ENCODE measurements at regions not wholly inside any gene's neighbourhood (a gene's known extent, or its start where the extent isn't known, plus 50 kb on each side); places are given as distances from the start of the nearest gene placed in this dataset.

DNA sequence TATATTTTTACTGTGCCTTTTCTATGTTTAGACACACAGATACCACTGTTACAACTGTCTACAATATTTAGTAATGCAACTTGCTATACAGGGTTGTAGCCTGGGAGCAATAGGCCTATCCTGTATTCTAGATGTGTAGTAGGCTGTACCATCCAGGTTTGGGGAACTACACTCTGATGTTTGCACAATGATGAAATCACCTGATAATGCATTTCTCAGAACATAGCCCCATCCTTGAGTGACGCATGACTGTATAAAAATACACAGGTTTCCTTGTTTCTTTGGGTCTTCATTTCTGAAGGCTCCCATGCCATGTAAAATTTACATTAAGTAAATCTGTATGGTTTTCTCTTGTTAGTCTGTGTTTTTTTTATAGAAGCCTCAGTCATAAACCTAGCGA is 270.9 kb upstream of the SKOR2 start:
- H3F3A ChIP-seq (ENCODE audit: insufficient read depth, low read length) = no peaks in the 10 kb centered on the region
- no peaks in the 10 kb centered on the region for H3K9me3 ChIP-seq (replicated peaks; ENCODE audit: insufficient read depth, low read length)
- H3K27ac ChIP-seq (ENCODE audit: low read length) = no peak overlapping the region
- no peak for DNase-seq
- TF ChIP-seq EZH2 (optimal IDR thresholded peaks at IDR 0.05; ENCODE audit: low read depth, low read length) (no peak), EZH2phosphoT487 (IDR thresholded peaks at IDR 0.05; ENCODE audit: low read length) (no peak)
- TF ChIP-seq, protein P1, sequence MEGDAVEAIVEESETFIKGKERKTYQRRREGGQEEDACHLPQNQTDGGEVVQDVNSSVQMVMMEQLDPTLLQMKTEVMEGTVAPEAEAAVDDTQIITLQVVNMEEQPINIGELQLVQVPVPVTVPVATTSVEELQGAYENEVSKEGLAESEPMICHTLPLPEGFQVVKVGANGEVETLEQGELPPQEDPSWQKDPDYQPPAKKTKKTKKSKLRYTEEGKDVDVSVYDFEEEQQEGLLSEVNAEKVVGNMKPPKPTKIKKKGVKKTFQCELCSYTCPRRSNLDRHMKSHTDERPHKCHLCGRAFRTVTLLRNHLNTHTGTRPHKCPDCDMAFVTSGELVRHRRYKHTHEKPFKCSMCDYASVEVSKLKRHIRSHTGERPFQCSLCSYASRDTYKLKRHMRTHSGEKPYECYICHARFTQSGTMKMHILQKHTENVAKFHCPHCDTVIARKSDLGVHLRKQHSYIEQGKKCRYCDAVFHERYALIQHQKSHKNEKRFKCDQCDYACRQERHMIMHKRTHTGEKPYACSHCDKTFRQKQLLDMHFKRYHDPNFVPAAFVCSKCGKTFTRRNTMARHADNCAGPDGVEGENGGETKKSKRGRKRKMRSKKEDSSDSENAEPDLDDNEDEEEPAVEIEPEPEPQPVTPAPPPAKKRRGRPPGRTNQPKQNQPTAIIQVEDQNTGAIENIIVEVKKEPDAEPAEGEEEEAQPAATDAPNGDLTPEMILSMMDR (IDR thresholded peaks at IDR 0.05; ENCODE audit: low read length) = no peak
- no peak overlapping the region for H2AFZ ChIP-seq (ENCODE audit: low read length)
- H3K36me3 ChIP-seq (replicated peaks; ENCODE audit: insufficient read depth, low read length) = no peaks in the 10 kb centered on the region
- H3K4me1 ChIP-seq (ENCODE audit: low read length) = no peaks in the 10 kb centered on the region
- H3K79me2 ChIP-seq (ENCODE audit: low read length) = no peaks in the 10 kb centered on the region
- no peaks in the 10 kb centered on the region for H3K9me2 ChIP-seq (replicated peaks; ENCODE audit: insufficient read depth, low read length)
- no peak overlapping the region for H3K4me3 ChIP-seq (ENCODE audit: low read length)
- H3K9ac ChIP-seq (ENCODE audit: low read length) = no peak overlapping the region
- H3K4me2 ChIP-seq (ENCODE audit: low read depth, low read length) = no peak overlapping the region
- no peaks in the 10 kb centered on the region for H4K20me1 ChIP-seq (ENCODE audit: insufficient read depth, low read length)
- H3K27me3 ChIP-seq (replicated peaks; ENCODE audit: insufficient read depth, low read length) = no peaks in the 10 kb centered on the region

DNA sequence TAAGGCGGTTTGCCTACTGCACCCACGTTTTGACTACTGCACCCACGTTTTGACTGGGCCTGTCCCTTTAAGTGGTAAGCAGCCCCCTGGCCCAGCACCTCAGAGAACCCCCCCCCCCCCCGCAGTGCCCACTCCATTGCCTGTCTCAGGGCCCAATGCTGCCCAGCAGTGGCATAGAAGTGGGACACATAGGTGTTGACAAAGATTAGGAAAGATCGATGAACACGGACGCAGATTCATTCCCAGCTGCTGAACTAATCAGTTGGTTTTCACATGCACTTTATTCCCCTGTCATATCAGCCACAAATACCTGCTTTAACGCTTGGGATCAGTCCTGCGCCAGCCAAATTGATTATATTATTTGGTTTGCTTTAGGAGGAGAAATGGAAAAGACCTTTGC is 268.8 kb upstream of the SKOR2 start:
- Histone ChIP-seq H3K4me1 (ENCODE audit: low read length) (no peaks in the 10 kb centered on the region), H3K27me3 (replicated peaks; ENCODE audit: insufficient read depth, low read length) (no peaks in the 10 kb centered on the region), H3K4me2 (ENCODE audit: low read depth, low read length) (no peak overlapping the region), H3K9me3 (replicated peaks; ENCODE audit: insufficient read depth, low read length) (no peaks in the 10 kb centered on the region), H3K9me2 (replicated peaks; ENCODE audit: insufficient read depth, low read length) (no peaks in the 10 kb centered on the region), H3K9ac (ENCODE audit: low read length) (no peak overlapping the region), H3K79me2 (ENCODE audit: low read length) (no peaks in the 10 kb centered on the region), H3K36me3 (replicated peaks; ENCODE audit: insufficient read depth, low read length) (no peaks in the 10 kb centered on the region), H3F3A (ENCODE audit: insufficient read depth, low read length) (no peaks in the 10 kb centered on the region), H2AFZ (ENCODE audit: low read length) (no peak overlapping the region), H3K27ac (ENCODE audit: low read length) (no peak overlapping the region), H3K4me3 (ENCODE audit: low read length) (no peak overlapping the region), H4K20me1 (ENCODE audit: insufficient read depth, low read length) (no peaks in the 10 kb centered on the region)
- TF ChIP-seq EZH2phosphoT487 (IDR thresholded peaks at IDR 0.05; ENCODE audit: low read length) (no peak), EZH2 (optimal IDR thresholded peaks at IDR 0.05; ENCODE audit: low read depth, low read length) (no peak)
- TF ChIP-seq, protein P1 (IDR thresholded peaks at IDR 0.05; ENCODE audit: low read length) = no peak
- no peak for DNase-seq

DNA sequence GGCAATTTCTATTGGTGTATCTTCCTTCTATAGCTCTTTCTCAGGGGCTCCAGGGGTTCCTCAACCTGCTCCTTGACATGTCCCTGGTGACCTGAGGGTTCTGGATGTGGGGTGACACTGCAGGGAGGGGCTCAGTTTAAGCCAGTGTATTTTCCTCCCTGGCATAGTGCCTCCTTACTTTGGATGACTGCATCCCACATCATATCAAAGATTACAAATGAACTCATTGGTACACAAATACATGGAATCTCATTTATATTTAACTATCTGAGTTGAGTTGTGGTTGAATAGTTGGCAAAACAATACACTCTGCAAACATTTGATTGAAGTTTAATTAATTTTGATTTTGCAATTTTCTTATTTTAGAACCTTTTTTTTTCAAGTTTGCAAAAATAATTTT is 268.2 kb upstream of the SKOR2 start:
- no peak overlapping the region for H3K4me3 ChIP-seq (ENCODE audit: low read length)
- no peaks in the 10 kb centered on the region for H3K27me3 ChIP-seq (replicated peaks; ENCODE audit: insufficient read depth, low read length)

More for the DNA sequence above, 268.2 kb upstream of the SKOR2 start:
- Histone ChIP-seq H2AFZ (ENCODE audit: low read length) (no peak overlapping the region), H3K27ac (ENCODE audit: low read length) (no peak overlapping the region), H3K79me2 (ENCODE audit: low read length) (no peaks in the 10 kb centered on the region), H4K20me1 (ENCODE audit: insufficient read depth, low read length) (no peaks in the 10 kb centered on the region), H3F3A (ENCODE audit: insufficient read depth, low read length) (no peaks in the 10 kb centered on the region), H3K9me2 (replicated peaks; ENCODE audit: insufficient read depth, low read length) (no peaks in the 10 kb centered on the region), H3K9ac (ENCODE audit: low read length) (no peak overlapping the region), H3K4me1 (ENCODE audit: low read length) (no peaks in the 10 kb centered on the region), H3K4me2 (ENCODE audit: low read depth, low read length) (no peak overlapping the region), H3K9me3 (replicated peaks; ENCODE audit: insufficient read depth, low read length) (no peaks in the 10 kb centered on the region), H3K36me3 (replicated peaks; ENCODE audit: insufficient read depth, low read length) (no peaks in the 10 kb centered on the region)
- DNase-seq = no peak
- no peak for TF ChIP-seq EZH2phosphoT487 (IDR thresholded peaks at IDR 0.05; ENCODE audit: low read length)
- TF ChIP-seq, protein P1 (IDR thresholded peaks at IDR 0.05; ENCODE audit: low read length) = no peak
- no peak for TF ChIP-seq EZH2 (optimal IDR thresholded peaks at IDR 0.05; ENCODE audit: low read depth, low read length)

Measured in MM.1S (cell line).